Glutamatergic neuron (in vitro differentiated cells): ENCODE measurements at regions not wholly inside any gene's neighbourhood (a gene's known extent, or its start where the extent isn't known, plus 50 kb on each side); places are given as distances from the start of the nearest gene placed in this dataset.

Experiments used
- DNase-seq: peaks from one replicate; pipeline ENCODE4 v3.0.0; 2022
- H3K27ac Mint-ChIP-seq: one replicate; pipeline ENCODE4 v1.8.0; 2020; ENCODE audit warnings: mild to moderate bottlenecking, mixed read lengths, inconsistent platforms; ENCODE audit not compliant: unreplicated experiment
- H3K27me3 Mint-ChIP-seq: one replicate; pipeline ENCODE4 v1.8.0; 2020; ENCODE audit warnings: mild to moderate bottlenecking, moderate library complexity, mixed read lengths, inconsistent platforms; ENCODE audit not compliant: unreplicated experiment
- H3K36me3 Mint-ChIP-seq: one replicate; pipeline ENCODE4 v1.8.0; 2020; ENCODE audit warnings: mild to moderate bottlenecking, mixed read lengths, inconsistent platforms; ENCODE audit not compliant: unreplicated experiment
- H3K4me1 Mint-ChIP-seq: one replicate; pipeline ENCODE4 v1.8.0; 2020; ENCODE audit warnings: mild to moderate bottlenecking, low read depth, mixed read lengths, inconsistent platforms; ENCODE audit not compliant: unreplicated experiment
- H3K4me3 Mint-ChIP-seq: one replicate; pipeline ENCODE4 v1.8.0; 2020; ENCODE audit warnings: mild to moderate bottlenecking, mixed read lengths, inconsistent platforms; ENCODE audit not compliant: unreplicated experiment
- H3K9me3 Mint-ChIP-seq: one replicate; pipeline ENCODE4 v1.8.0; 2020; ENCODE audit warnings: mild to moderate bottlenecking, moderate library complexity, mixed read lengths, inconsistent platforms; ENCODE audit not compliant: unreplicated experiment
- CTCF ChIP-seq: fragments of 200-600 bp; sonication (generic); IDR thresholded peaks from one replicate; pipeline ENCODE4 v1.5.0; 2021; ENCODE audit not compliant: partially characterized antibody, unreplicated experiment

GRCh38 chr12:88318726-88319125, 176.6 kb downstream of the TMTC3 start:
- TF ChIP-seq CTCF = no peak
- no peaks in the 10 kb centered on the region for H3K4me1 Mint-ChIP-seq
- H3K9me3 Mint-ChIP-seq = no peaks in the 10 kb centered on the region
- H3K36me3 Mint-ChIP-seq = no peaks in the 10 kb centered on the region
- DNase-seq = no peak
- no peak overlapping the region for H3K27ac Mint-ChIP-seq
- H3K4me3 Mint-ChIP-seq = no peak overlapping the region
- H3K27me3 Mint-ChIP-seq = peaks cover 2% of the 10 kb centered on the region

GRCh38 chr12:88325076-88325815, 183.1 kb downstream of the TMTC3 start:
- no peaks in the 10 kb centered on the region for H3K36me3 Mint-ChIP-seq
- H3K27me3 Mint-ChIP-seq = peaks cover 2% of the 10 kb centered on the region
- H3K27ac Mint-ChIP-seq = no peak overlapping the region
- no peak for DNase-seq
- H3K9me3 Mint-ChIP-seq = peaks cover 1% of the 10 kb centered on the region
- H3K4me3 Mint-ChIP-seq = no peak overlapping the region
- no peak for TF ChIP-seq CTCF
- no peaks in the 10 kb centered on the region for H3K4me1 Mint-ChIP-seq

- Mint-ChIP-seq H3K4me3 (no peak overlapping the region), H3K4me1 (no peaks in the 10 kb centered on the region), H3K27me3 (peaks cover 2% of the 10 kb centered on the region), H3K36me3 (no peaks in the 10 kb centered on the region), H3K9me3 (peaks cover 1% of the 10 kb centered on the region), H3K27ac (no peak overlapping the region)
- TF ChIP-seq CTCF = no peak
- DNase-seq = no peak
Measured at GRCh38 chr12:88325816-88326189, 183.7 kb downstream of the TMTC3 start.

- Mint-ChIP-seq H3K27ac (no peak overlapping the region), H3K36me3 (no peaks in the 10 kb centered on the region), H3K4me1 (no peaks in the 10 kb centered on the region), H3K4me3 (no peak overlapping the region), H3K27me3 (no peaks in the 10 kb centered on the region), H3K9me3 (peaks cover 1% of the 10 kb centered on the region)
- DNase-seq = no peak
- no peak for TF ChIP-seq CTCF
Measured at GRCh38 chr12:88327276-88327675, 185.2 kb downstream of the TMTC3 start.

- no peaks in the 10 kb centered on the region for H3K27me3 Mint-ChIP-seq
- H3K4me3 Mint-ChIP-seq = no peak overlapping the region
- no peak for DNase-seq
- no peaks in the 10 kb centered on the region for H3K36me3 Mint-ChIP-seq
- no peak overlapping the region for H3K27ac Mint-ChIP-seq
- H3K9me3 Mint-ChIP-seq = peaks cover 1% of the 10 kb centered on the region
- TF ChIP-seq CTCF = no peak
- H3K4me1 Mint-ChIP-seq = no peaks in the 10 kb centered on the region
Measured at GRCh38 chr12:88328090-88328489, 186.0 kb downstream of the TMTC3 start.
